ENCODE measurements at regions not wholly inside any gene's neighbourhood (a gene's known extent, or its start where the extent isn't known, plus 50 kb on each side); places are given as distances from the start of the nearest gene placed in this dataset.
A peak's percentile ranks its signal among the peaks of the same experiment; 100 is the strongest.

DNA sequence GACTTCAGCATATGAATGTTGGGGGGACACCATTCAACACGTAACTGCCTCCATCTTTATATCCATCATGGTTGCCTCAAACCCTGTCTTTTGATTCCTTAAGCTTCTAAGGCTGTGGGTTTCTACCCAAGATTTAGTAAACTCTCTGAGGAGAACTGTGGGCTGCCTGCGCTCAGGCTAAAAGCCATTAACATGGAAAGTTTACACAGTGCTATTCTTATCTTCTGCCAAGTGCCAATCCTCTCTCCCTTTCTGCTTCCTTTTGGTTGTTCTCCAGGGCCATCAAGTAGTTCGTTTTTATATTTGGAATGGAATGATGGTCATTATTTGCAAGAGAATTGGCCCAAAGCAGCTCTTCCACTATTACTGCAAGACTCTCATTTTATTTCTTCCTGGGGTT lies 97.3 kb upstream of the KLF14 start:
- Mint-ChIP-seq H3K27ac (no peak overlapping the region), H3K4me1 (ENCODE audit: low read depth in 2 of 2) (no peaks in the 10 kb centered on the region), H3K36me3 (peaks cover 25% of the 10 kb centered on the region), H3K9me3 (peaks cover 10% of the 10 kb centered on the region), H3K4me3 (no peak overlapping the region), H3K27me3 (peaks cover 25 to 37% of the 10 kb centered on the region in 2 donors)
- no peak for ATAC-seq
- DNase-seq (ENCODE audit: low spot score): no peak

DNA sequence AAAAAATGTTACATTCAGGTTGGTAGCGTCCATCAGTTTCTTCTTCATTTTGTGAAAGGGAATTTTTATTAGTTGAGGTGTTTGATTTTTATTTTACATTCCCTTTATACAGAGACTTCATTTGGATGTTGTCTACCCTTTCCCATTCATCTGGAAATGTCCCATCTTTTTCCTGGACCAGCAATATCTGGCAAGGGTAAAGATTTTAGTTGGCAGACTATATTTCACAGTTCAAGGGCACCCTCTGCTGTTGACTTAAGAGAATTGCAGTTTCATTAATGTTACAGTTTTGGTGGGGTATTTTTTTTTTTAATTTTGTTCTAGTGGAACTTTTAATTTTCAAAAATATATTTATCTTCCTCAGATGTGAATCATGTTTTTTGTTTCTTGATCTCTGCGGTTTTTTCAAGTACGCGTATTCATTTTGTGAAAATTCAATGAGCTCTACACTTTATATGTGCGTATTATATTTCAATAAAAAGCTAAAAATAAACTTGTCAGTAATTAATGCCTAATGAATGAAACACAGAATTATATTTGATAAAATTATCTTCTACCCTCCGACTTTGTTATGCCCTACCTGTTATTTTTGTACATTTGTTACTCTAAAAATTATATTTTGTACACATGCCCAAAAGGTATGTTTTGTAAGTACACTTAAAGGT lies 97.9 kb upstream of the KLF14 start:
- DNase-seq (ENCODE audit: low spot score) (no peak), ATAC-seq (no peak)
- H3K27me3 Mint-ChIP-seq: peaks cover 25 to 34% of the 10 kb centered on the region in 2 donors
- H3K4me1 Mint-ChIP-seq (ENCODE audit: low read depth in 2 of 2): no peaks in the 10 kb centered on the region
- no peak overlapping the region for H3K4me3 Mint-ChIP-seq
- no peak overlapping the region for H3K27ac Mint-ChIP-seq
- peaks cover 18% of the 10 kb centered on the region for H3K36me3 Mint-ChIP-seq
- H3K9me3 Mint-ChIP-seq: peaks cover 4% of the 10 kb centered on the region

DNA sequence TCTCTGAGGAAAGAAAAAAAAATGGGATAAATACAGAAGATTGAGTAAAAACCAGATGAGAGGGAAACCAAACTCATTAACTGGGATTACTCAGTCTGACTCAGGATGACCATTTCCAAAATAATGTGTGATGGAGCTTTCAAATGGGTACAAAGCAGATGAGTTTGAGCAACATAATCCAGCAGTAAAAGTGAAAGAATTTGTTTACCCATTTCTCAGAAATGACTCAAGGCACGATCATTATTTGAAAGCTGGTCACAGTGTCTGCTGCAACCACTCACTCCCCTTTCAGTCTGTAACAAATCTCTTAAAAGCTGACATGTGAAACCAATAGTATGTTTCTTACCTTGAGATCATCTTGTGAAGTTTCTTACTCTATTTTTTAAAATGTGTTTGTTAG lies 104.7 kb upstream of the KLF14 start:
- peak; percentile 82 to 89 for ATAC-seq
- peak overlapping the region; percentile 48 to 68 for H3K27ac Mint-ChIP-seq
- H3K36me3 Mint-ChIP-seq: no peaks in the 10 kb centered on the region
- no peak for DNase-seq (ENCODE audit: low spot score)
- peaks cover 17 to 24% of the 10 kb centered on the region in 2 donors for H3K4me1 Mint-ChIP-seq (ENCODE audit: low read depth in 2 of 2)
- peaks cover 32 to 34% of the 10 kb centered on the region in 2 donors for H3K27me3 Mint-ChIP-seq
- no peaks in the 10 kb centered on the region for H3K9me3 Mint-ChIP-seq
- H3K4me3 Mint-ChIP-seq: peak overlapping the region; percentile 32

- no peaks in the 10 kb centered on the region for H3K36me3 Mint-ChIP-seq
- H3K9me3 Mint-ChIP-seq: no peaks in the 10 kb centered on the region
- peaks cover 31 to 35% of the 10 kb centered on the region in 2 donors for H3K27me3 Mint-ChIP-seq
- DNase-seq (ENCODE audit: low spot score) (no peak), ATAC-seq (no peak)
- peak overlapping the region; percentile 21 for H3K4me3 Mint-ChIP-seq
- peak overlapping the region in 1 of 2 donors; percentile 70 for H3K27ac Mint-ChIP-seq
- peaks cover 17 to 24% of the 10 kb centered on the region in 2 donors for H3K4me1 Mint-ChIP-seq (ENCODE audit: low read depth in 2 of 2)
Observed at GRCh38 chr7:130840599-130840998, 106.6 kb upstream of the KLF14 start.

DNA sequence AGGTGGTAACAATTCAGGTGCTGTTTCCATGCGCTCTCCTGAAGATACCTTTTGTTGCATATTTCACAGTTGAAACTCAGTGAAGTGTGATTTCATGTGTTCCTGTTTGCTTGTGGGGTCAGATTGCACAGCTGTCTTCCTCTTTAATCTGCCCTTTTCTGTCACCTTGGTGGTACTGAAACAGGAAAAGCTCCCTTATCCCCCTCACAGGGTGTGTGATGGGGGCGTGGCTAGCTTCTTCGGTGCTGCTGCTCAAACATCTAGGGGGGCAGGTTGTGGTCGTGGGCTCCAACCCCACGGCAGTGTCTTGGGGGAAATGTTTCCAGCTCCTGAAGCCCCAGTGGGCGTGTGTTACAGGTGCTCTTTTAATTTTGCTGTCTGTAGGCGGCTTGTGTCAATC lies 107.4 kb upstream of the KLF14 start:
- Mint-ChIP-seq H3K27me3 (peaks cover 26 to 29% of the 10 kb centered on the region in 2 donors), H3K4me3 (no peak overlapping the region), H3K36me3 (no peaks in the 10 kb centered on the region), H3K4me1 (ENCODE audit: low read depth in 2 of 2) (peaks cover 17 to 24% of the 10 kb centered on the region in 2 donors), H3K9me3 (no peaks in the 10 kb centered on the region), H3K27ac (peak overlapping the region in 1 of 2 donors; percentile 70)
- no peak for ATAC-seq
- no peak for DNase-seq (ENCODE audit: low spot score)

DNA sequence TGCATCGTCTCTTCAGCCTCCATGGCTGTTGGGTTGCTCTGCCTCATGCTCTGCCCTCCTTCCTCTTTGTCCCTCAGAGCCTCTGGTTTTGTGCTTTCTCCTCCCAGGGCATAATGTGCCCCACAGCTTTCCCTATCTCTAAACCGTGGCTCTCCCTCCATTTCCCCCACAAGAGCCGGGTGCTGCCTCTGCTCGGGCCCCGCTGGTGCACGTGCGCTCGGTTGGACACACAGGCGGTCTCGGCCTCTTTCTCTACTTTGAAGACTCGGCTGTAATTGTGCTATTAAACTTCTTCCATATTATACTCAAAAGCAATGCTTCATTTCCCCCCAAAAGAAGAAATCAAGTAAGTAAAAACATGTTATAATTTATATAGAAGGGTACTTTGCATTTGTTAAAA lies 109.7 kb upstream of the KLF14 start:
- no peaks in the 10 kb centered on the region for H3K9me3 Mint-ChIP-seq
- peaks cover 12 to 20% of the 10 kb centered on the region in 2 donors for H3K4me1 Mint-ChIP-seq (ENCODE audit: low read depth in 2 of 2)
- peaks cover 23 to 24% of the 10 kb centered on the region in 2 donors for H3K27me3 Mint-ChIP-seq
- H3K36me3 Mint-ChIP-seq: no peaks in the 10 kb centered on the region
- no peak for DNase-seq (ENCODE audit: low spot score)
- no peak overlapping the region for H3K4me3 Mint-ChIP-seq
- H3K27ac Mint-ChIP-seq: no peak overlapping the region
- no peak for ATAC-seq

GRCh38 chr7:130844811-130845580 lies 111.0 kb upstream of the KLF14 start:
- no peak for ATAC-seq
- no peak overlapping the region for H3K4me3 Mint-ChIP-seq
- H3K27ac Mint-ChIP-seq: peak overlapping the region in 1 of 2 donors; percentile 6

DNA sequence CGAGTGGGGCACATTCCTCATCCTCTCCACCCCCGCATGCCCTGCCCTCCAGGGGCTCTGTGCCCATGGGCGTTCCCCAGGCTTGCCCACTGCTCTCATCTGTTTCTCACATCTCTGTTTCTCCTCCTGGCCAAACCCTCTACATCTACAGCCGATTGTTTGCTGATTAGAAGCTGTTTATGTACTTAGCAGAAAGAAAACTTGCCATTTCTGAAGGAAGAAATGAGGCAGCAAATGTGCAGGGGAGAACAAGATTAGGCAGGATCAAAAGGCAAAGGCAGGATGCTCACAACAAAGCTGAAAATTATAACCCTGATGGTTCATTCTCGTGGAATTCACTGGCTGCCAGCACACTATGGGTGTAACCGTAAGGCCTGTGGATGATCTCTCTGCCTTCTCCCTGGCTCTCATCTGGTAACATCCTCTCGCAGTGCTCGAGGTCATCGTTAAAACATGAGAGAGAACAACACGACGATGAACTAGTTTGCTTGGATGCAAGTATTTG lies 111.6 kb upstream of the KLF14 start:
- H3K4me3 Mint-ChIP-seq: no peak overlapping the region
- peaks cover 5 to 13% of the 10 kb centered on the region in 2 donors for H3K4me1 Mint-ChIP-seq (ENCODE audit: low read depth in 2 of 2)
- peaks cover 17% of the 10 kb centered on the region in 2 donors for H3K27me3 Mint-ChIP-seq
- H3K36me3 Mint-ChIP-seq: no peaks in the 10 kb centered on the region
- ATAC-seq (no peak), DNase-seq (ENCODE audit: low spot score) (no peak)
- H3K27ac Mint-ChIP-seq: peak overlapping the region in 1 of 2 donors; percentile 6
- H3K9me3 Mint-ChIP-seq: no peaks in the 10 kb centered on the region

More at GRCh38 chr7:130844811-130845580, 111.0 kb upstream of the KLF14 start:
- DNase-seq (ENCODE audit: low spot score): no peak
- Mint-ChIP-seq H3K4me1 (ENCODE audit: low read depth in 2 of 2) (peaks cover 11 to 19% of the 10 kb centered on the region in 2 donors), H3K36me3 (no peaks in the 10 kb centered on the region), H3K9me3 (no peaks in the 10 kb centered on the region), H3K27me3 (peaks cover 22% of the 10 kb centered on the region in 2 donors)

GRCh38 chr7:130849604-130850003 lies 115.6 kb upstream of the KLF14 start:
- Mint-ChIP-seq H3K4me1 (ENCODE audit: low read depth in 2 of 2) (peaks cover 0 to 6% of the 10 kb centered on the region in 2 donors), H3K27me3 (peaks cover 7% of the 10 kb centered on the region in 2 donors), H3K27ac (no peak overlapping the region), H3K9me3 (no peaks in the 10 kb centered on the region), H3K36me3 (peaks cover 4% of the 10 kb centered on the region), H3K4me3 (no peak overlapping the region)
- ATAC-seq (no peak), DNase-seq (ENCODE audit: low spot score) (no peak)

GRCh38 chr7:130850956-130851355 lies 116.9 kb upstream of the KLF14 start:
- Mint-ChIP-seq H3K27ac (no peak overlapping the region), H3K9me3 (no peaks in the 10 kb centered on the region), H3K36me3 (peaks cover 4% of the 10 kb centered on the region), H3K4me3 (no peak overlapping the region), H3K27me3 (no peaks in the 10 kb centered on the region), H3K4me1 (ENCODE audit: low read depth in 2 of 2) (peaks cover 0 to 6% of the 10 kb centered on the region in 2 donors)
- ATAC-seq (no peak), DNase-seq (ENCODE audit: low spot score) (no peak)

DNA sequence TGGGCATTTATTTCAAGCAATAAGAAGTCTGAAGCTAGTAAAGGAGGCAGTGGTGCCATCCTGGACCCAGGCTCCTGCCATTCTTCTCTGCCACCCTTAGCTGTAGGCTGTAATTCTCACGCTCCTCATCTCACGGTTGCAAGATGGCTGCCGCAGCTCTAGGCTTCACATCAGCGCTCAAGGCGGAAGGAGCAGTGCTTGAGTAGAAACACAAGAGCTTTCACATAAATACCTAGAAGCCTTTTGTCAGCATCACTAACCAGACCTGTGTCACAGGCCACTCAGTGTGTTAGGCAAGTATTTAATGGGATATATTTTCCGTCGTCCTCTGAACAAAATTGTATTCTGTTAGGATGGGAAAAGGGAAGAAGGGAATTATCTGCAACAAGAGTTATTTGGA lies 118.9 kb upstream of the KLF14 start:
- Mint-ChIP-seq H3K4me3 (no peak overlapping the region), H3K27me3 (no peaks in the 10 kb centered on the region), H3K9me3 (peaks cover 10% of the 10 kb centered on the region), H3K4me1 (ENCODE audit: low read depth in 2 of 2) (peaks cover 0 to 6% of the 10 kb centered on the region in 2 donors), H3K27ac (no peak overlapping the region), H3K36me3 (peaks cover 21% of the 10 kb centered on the region)
- no peak for DNase-seq (ENCODE audit: low spot score)
- peak in 1 of 2 donors; percentile 25 for ATAC-seq

- no peak overlapping the region for H3K27ac Mint-ChIP-seq
- peaks cover 29% of the 10 kb centered on the region for H3K36me3 Mint-ChIP-seq
- H3K27me3 Mint-ChIP-seq: no peaks in the 10 kb centered on the region
- ATAC-seq (no peak), DNase-seq (ENCODE audit: low spot score) (no peak)
- no peak overlapping the region for H3K4me3 Mint-ChIP-seq
- H3K9me3 Mint-ChIP-seq: peaks cover 17% of the 10 kb centered on the region
- peaks cover 0 to 6% of the 10 kb centered on the region in 2 donors for H3K4me1 Mint-ChIP-seq (ENCODE audit: low read depth in 2 of 2)
Observed at GRCh38 chr7:130853503-130854279, 119.7 kb upstream of the KLF14 start.

DNA sequence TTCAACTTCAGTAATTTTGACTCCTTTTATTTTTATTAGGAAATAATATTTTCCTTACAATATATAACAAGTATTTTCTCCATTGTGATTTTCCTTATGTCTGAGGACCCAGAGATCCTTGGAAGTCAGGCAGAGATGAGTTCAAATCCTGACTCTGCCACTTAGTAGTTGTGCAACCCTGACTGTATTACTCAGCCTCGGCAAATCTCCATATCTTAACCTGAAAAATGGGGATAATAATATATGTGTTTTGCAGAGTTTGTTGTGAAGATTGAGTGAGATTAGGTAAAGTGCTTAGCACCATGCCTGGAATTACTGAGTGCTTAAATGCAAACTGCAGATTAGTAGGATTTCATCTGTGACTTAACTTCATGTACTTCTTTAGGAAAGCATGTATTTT lies 120.5 kb upstream of the KLF14 start:
- peaks cover 37% of the 10 kb centered on the region for H3K36me3 Mint-ChIP-seq
- DNase-seq (ENCODE audit: low spot score) (no peak), ATAC-seq (no peak)
- H3K27ac Mint-ChIP-seq: no peak overlapping the region
- peaks cover 23% of the 10 kb centered on the region for H3K9me3 Mint-ChIP-seq
- H3K4me1 Mint-ChIP-seq (ENCODE audit: low read depth in 2 of 2): peaks cover 0 to 6% of the 10 kb centered on the region in 2 donors
- no peak overlapping the region for H3K4me3 Mint-ChIP-seq
- H3K27me3 Mint-ChIP-seq: no peaks in the 10 kb centered on the region
